Lower leg skin (tissue), 3 donors: ENCODE measurements at regions not wholly inside any gene's neighbourhood (a gene's known extent, or its start where the extent isn't known, plus 50 kb on each side); places are given as distances from the start of the nearest gene placed in this dataset.

Source experiments
- POLR2A ChIP-seq, 2 donors: fragments of 450-650 bp; IDR thresholded peaks; one replicate each; pipeline ENCODE4 v1.6.1; 2016 to 2017; ENCODE audit warnings: antibody characterized with exemption in 2 of 2, mild to moderate bottlenecking in 1 of 2, moderate library complexity in 1 of 2
- TF ChIP-seq, protein P1 (sequence below), 3 donors: fragments of 450-650 bp; IDR thresholded peaks; one replicate each; pipeline ENCODE4 v1.5.1; 2016; ENCODE audit warnings: antibody characterized with exemption in 3 of 3, mild to moderate bottlenecking in 3 of 3, moderate library complexity in 2 of 3

DNA sequence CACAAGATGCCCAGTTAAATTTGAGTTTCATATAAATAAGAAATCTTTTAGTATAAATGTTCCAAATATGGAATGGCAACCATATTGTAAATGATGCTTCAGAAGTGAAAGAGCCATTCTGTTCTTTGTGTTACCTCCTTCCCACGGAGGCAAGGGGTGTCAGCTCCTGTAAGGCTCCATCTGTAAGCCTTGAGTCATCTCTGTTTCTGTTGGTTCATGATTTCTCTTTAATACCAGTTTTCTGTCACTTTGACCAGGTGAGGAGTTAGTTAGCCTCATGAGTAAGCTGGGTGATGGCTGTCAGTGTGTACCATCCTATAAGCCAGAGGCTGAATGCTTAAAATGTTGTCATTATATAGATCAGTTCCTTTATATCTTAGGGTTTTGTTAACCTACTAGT, 61.9 kb downstream of the TMEM30B start:
- TF ChIP-seq, protein P1, sequence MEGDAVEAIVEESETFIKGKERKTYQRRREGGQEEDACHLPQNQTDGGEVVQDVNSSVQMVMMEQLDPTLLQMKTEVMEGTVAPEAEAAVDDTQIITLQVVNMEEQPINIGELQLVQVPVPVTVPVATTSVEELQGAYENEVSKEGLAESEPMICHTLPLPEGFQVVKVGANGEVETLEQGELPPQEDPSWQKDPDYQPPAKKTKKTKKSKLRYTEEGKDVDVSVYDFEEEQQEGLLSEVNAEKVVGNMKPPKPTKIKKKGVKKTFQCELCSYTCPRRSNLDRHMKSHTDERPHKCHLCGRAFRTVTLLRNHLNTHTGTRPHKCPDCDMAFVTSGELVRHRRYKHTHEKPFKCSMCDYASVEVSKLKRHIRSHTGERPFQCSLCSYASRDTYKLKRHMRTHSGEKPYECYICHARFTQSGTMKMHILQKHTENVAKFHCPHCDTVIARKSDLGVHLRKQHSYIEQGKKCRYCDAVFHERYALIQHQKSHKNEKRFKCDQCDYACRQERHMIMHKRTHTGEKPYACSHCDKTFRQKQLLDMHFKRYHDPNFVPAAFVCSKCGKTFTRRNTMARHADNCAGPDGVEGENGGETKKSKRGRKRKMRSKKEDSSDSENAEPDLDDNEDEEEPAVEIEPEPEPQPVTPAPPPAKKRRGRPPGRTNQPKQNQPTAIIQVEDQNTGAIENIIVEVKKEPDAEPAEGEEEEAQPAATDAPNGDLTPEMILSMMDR (IDR thresholded peaks at IDR 0.05) = no peak
- TF ChIP-seq POLR2A (IDR thresholded peaks at IDR 0.05) = no peak
